IMR-90 (cell line): ENCODE measurements at regions not wholly inside any gene's neighbourhood (a gene's known extent, or its start where the extent isn't known, plus 50 kb on each side); places are given as distances from the start of the nearest gene placed in this dataset.

Experiments
- ATAC-seq: fragments of 200-7000 bp; cut with Tn5 transposase; 2 replicates; pipeline ENCODE4 v1.9.1; 2020; ENCODE audit warnings: low read depth, mild to moderate bottlenecking, moderate library complexity
- BruUV-seq: library from RNA; stranded (reverse); fragments of 400-500 nt; replicated peaks from 2 replicates; lab custom pipeline; 2021; lab: Mats Ljungman, UMichigan
- CTCF ChIA-PET: fragments of 300-600 bp; formaldehyde crosslinking; extraction: SDS; loops from one replicate; lab custom pipeline; 2021; ENCODE audit warnings: antibody characterized with exemption; lab: Yijun Ruan, JAX
- POLR2A ChIA-PET: fragments of 300-600 bp; sonication (Branson Sonifier 250); formaldehyde crosslinking; loops from one replicate; lab custom pipeline; 2022; ENCODE audit warnings: antibody characterized with exemption; ENCODE audit not compliant: unreplicated experiment; lab: Charles Lee
- DNase-seq: peaks from one replicate; pipeline ENCODE4 v3.0.0; 2013
- H2AFZ ChIP-seq: replicated peaks from 2 replicates; pipeline ENCODE3; 2013; ENCODE audit warnings: low read length, mild to moderate bottlenecking; ENCODE audit not compliant: poor library complexity
- H2AK5ac ChIP-seq: 2 replicates; pipeline ENCODE4 v1.6.1; 2013; ENCODE audit warnings: low read depth, low read length, inconsistent platforms
- H2AK9ac ChIP-seq: replicated peaks from 2 replicates; pipeline ENCODE3; 2013; ENCODE audit warnings: mild to moderate bottlenecking, low read depth, low read length, moderate library complexity; ENCODE audit not compliant: poor library complexity
- H2BK120ac ChIP-seq: 2 replicates; pipeline ENCODE4 v1.6.1; 2013; ENCODE audit warnings: low read depth, low read length, inconsistent platforms
- H2BK15ac ChIP-seq: 3 replicates; pipeline ENCODE4 v1.6.1; 2013; ENCODE audit warnings: low read depth, low read length, inconsistent platforms
- H2BK20ac ChIP-seq: 2 replicates; pipeline ENCODE4 v1.6.1; 2013; ENCODE audit warnings: low read depth, mild to moderate bottlenecking, inconsistent platforms, low read length, moderate library complexity
- H2BK5ac ChIP-seq: 2 replicates; pipeline ENCODE4 v1.6.1; 2013; ENCODE audit warnings: mild to moderate bottlenecking, low read depth, low read length, inconsistent platforms; ENCODE audit not compliant: poor library complexity, severe bottlenecking
- H3K14ac ChIP-seq: replicated peaks from 2 replicates; pipeline ENCODE4 v1.6.1; 2013; ENCODE audit warnings: low read depth, low read length, inconsistent platforms
- H3K18ac ChIP-seq: 2 replicates; pipeline ENCODE4 v1.6.1; 2013; ENCODE audit warnings: low read depth, low read length, control low read depth
- H3K23ac ChIP-seq: 2 replicates; pipeline ENCODE4 v1.6.1; 2013; ENCODE audit warnings: low read depth, low read length, inconsistent platforms
- H3K27ac ChIP-seq: 2 replicates; pipeline ENCODE4 v1.5.1; 2013; ENCODE audit warnings: mild to moderate bottlenecking, control low read depth, low read length; ENCODE audit not compliant: insufficient read depth
- H3K27me3 ChIP-seq: 2 replicates; pipeline ENCODE4 v1.6.1; 2013; ENCODE audit warnings: low read length; ENCODE audit not compliant: control insufficient read depth, insufficient read depth
- H3K36me3 ChIP-seq: 2 replicates; pipeline ENCODE4 v1.6.1; 2013; ENCODE audit warnings: low read length, mixed read lengths; ENCODE audit not compliant: control insufficient read depth, insufficient read depth
- H3K4ac ChIP-seq: 2 replicates; pipeline ENCODE4 v1.6.1; 2013; ENCODE audit warnings: low read depth, low read length, inconsistent platforms
- H3K4me1 ChIP-seq: 2 replicates; pipeline ENCODE4 v1.6.1; 2013; ENCODE audit warnings: low read length, mixed read lengths; ENCODE audit not compliant: control insufficient read depth, insufficient read depth
- H3K4me2 ChIP-seq: 2 replicates; pipeline ENCODE4 v1.6.1; 2013; ENCODE audit warnings: low read depth, mild to moderate bottlenecking, control low read depth, low read length, moderate library complexity
- H3K4me3 ChIP-seq: 2 replicates; pipeline ENCODE4 v1.5.1; 2013; ENCODE audit warnings: low read depth, mild to moderate bottlenecking, control low read depth, low read length, moderate library complexity; ENCODE audit not compliant: insufficient read depth
- H3K56ac ChIP-seq: 2 replicates; pipeline ENCODE4 v1.6.1; 2013; ENCODE audit warnings: low read length, inconsistent platforms; ENCODE audit not compliant: insufficient read depth; ENCODE audit errors: extremely low read depth
- H3K79me1 ChIP-seq, 2 experiments: 2 replicates each; pipeline ENCODE4 v1.6.1; 2013; ENCODE audit warnings: low read length in 2 of 2, inconsistent platforms in 1 of 2, low read depth in 1 of 2
- H3K9ac ChIP-seq: 2 replicates; pipeline ENCODE4 v1.6.1; 2013; ENCODE audit warnings: low read depth, low read length, control low read depth
- H3K9me1 ChIP-seq: 2 replicates; pipeline ENCODE4 v1.6.1; 2013; ENCODE audit warnings: low read length, inconsistent platforms; ENCODE audit not compliant: insufficient read depth
- H3K9me3 ChIP-seq: 2 replicates; pipeline ENCODE4 v1.6.1; 2013; ENCODE audit warnings: low read length; ENCODE audit not compliant: control insufficient read depth, insufficient read depth
- H4K20me1 ChIP-seq: 2 replicates; pipeline ENCODE4 v1.6.1; 2013; ENCODE audit warnings: low read length, inconsistent platforms; ENCODE audit not compliant: insufficient read depth
- H4K5ac ChIP-seq: 2 replicates; pipeline ENCODE4 v1.6.1; 2013; ENCODE audit warnings: mild to moderate bottlenecking, low read depth, low read length, control low read depth
- H4K8ac ChIP-seq, 2 experiments: 2 replicates each; pipeline ENCODE4 v1.6.1; 2013; ENCODE audit warnings: low read depth in 2 of 2, low read length in 2 of 2, control low read depth in 1 of 2, inconsistent platforms in 1 of 2
- H4K91ac ChIP-seq: 2 replicates; pipeline ENCODE4 v1.6.1; 2013; ENCODE audit warnings: low read depth, low read length, inconsistent platforms; ENCODE audit not compliant: insufficient read depth
- BHLHE40 ChIP-seq: fragments of 150-350 bp; IDR thresholded peaks from 2 replicates; pipeline ENCODE4 v1.6.1; 2016; ENCODE audit warnings: mild to moderate bottlenecking, low read depth, low read length
- CEBPB ChIP-seq: IDR thresholded peaks from 2 replicates; pipeline ENCODE4 v1.6.1; 2012; ENCODE audit warnings: low read depth, low read length, improper control_type of control experiment
- CHD1 ChIP-seq: IDR thresholded peaks from 2 replicates; pipeline ENCODE4 v1.6.1; 2012; ENCODE audit warnings: low read depth, low read length, improper control_type of control experiment
- CTCF ChIP-seq: conservative IDR thresholded peaks from 2 replicates; pipeline ENCODE4 v1.5.1; 2012; ENCODE audit warnings: mild to moderate bottlenecking, low read depth, low read length, improper control_type of control experiment
- FOS ChIP-seq: fragments of 150-350 bp; IDR thresholded peaks from 2 replicates; pipeline ENCODE4 v1.6.1; 2016; ENCODE audit warnings: low read depth, low read length
- MAFK ChIP-seq: IDR thresholded peaks from 2 replicates; pipeline ENCODE4 v1.6.1; 2012; ENCODE audit warnings: low read depth, low read length, improper control_type of control experiment
- MAZ ChIP-seq: IDR thresholded peaks from 2 replicates; pipeline ENCODE4 v1.6.1; 2012; ENCODE audit warnings: low read depth, mild to moderate bottlenecking, low read length, improper control_type of control experiment, moderate library complexity, borderline replicate concordance
- MXI1 ChIP-seq: IDR thresholded peaks from 2 replicates; pipeline ENCODE4 v1.6.1; 2012; ENCODE audit warnings: low read depth, mild to moderate bottlenecking, low read length, moderate library complexity, borderline replicate concordance
- NFE2L2 ChIP-seq: fragments of 150-350 bp; IDR thresholded peaks from 2 replicates; pipeline ENCODE4 v1.6.1; 2016; ENCODE audit warnings: low read depth, mild to moderate bottlenecking, low read length
- POLR2A ChIP-seq: IDR thresholded peaks from 2 replicates; pipeline ENCODE4 v1.6.1; 2012; ENCODE audit warnings: mild to moderate bottlenecking, low read depth, low read length
- RAD21 ChIP-seq: IDR thresholded peaks from 2 replicates; pipeline ENCODE4 v1.6.1; 2012; ENCODE audit warnings: low read length, improper control_type of control experiment
- RCOR1 ChIP-seq: IDR thresholded peaks from 2 replicates; pipeline ENCODE4 v1.6.1; 2012; ENCODE audit warnings: mild to moderate bottlenecking, low read length, improper control_type of control experiment; ENCODE audit not compliant: insufficient replicate concordance
- RFX5 ChIP-seq: IDR thresholded peaks from 2 replicates; pipeline ENCODE4 v1.8.0; 2012; ENCODE audit warnings: low read depth, mild to moderate bottlenecking, low read length, moderate library complexity
- SMC3 ChIP-seq: fragments of 150-350 bp; IDR thresholded peaks from 2 replicates; pipeline ENCODE4 v1.6.1; 2016; ENCODE audit warnings: low read depth, mild to moderate bottlenecking, antibody characterized with exemption, low read length, moderate library complexity
- WGBS, 2 experiments: methylation state at CpG; one replicate each; pipeline versions ENCODE4 v1.1.5 to v1.1.7; 2013; ENCODE audit warnings: missing lambda C conversion rate in 2 of 2; ENCODE audit not compliant: insufficient read length in 1 of 2; ENCODE audit errors: extremely low coverage in 2 of 2; 5-methylcytosine and 5-hydroxymethylcytosine counted together
- dilution Hi-C: fragments of 300-500 bp; cut with HindIII; formaldehyde crosslinking; loops from one replicate; pipeline ENCODE4 v1.14.3; 2018; ENCODE audit warnings: low sequenced_read_pairs; ENCODE audit not compliant: unreplicated experiment
- in situ Hi-C: fragments of 300-500 bp; cut with MboI; formaldehyde crosslinking; loops from 3 replicates; pipeline ENCODE4 v1.14.3; 2019; ENCODE audit warnings: low sequenced_read_pairs, inconsistent platforms, mixed read lengths
- intact Hi-C: fragments of 100-400 bp; cut with micrococcal nuclease; formaldehyde crosslinking; loops from 2 replicates; pipeline ENCODE4 v1.10.0; 2022
- TF ChIP-seq, protein P1 (sequence below): fragments of 150-350 bp; IDR thresholded peaks from 2 replicates; pipeline ENCODE4 v1.6.1; 2017; ENCODE audit warnings: mild to moderate bottlenecking, antibody characterized with exemption, low read length, low read depth
- TF ChIP-seq, protein P2 (sequence below): fragments of 150-350 bp; IDR thresholded peaks from 2 replicates; pipeline ENCODE4 v1.6.1; 2016; ENCODE audit warnings: low read depth, mild to moderate bottlenecking, low read length, moderate library complexity, borderline replicate concordance

GRCh38 chr2:195022508-195022830 lies 634.6 kb upstream of the SLC39A10 start:
- no peak overlapping the region for H4K5ac ChIP-seq
- H3K23ac ChIP-seq = no peak overlapping the region
- dilution Hi-C loops = no loop called here
- no peaks in the 10 kb centered on the region for H3K79me1 ChIP-seq
- H3K36me3 ChIP-seq = no peaks in the 10 kb centered on the region
- no peak overlapping the region for H2AK9ac ChIP-seq
- no peak overlapping the region for H3K27ac ChIP-seq
- H2BK15ac ChIP-seq = no peak overlapping the region
- CTCF ChIA-PET = no interaction called here
- no peak overlapping the region for H3K18ac ChIP-seq
- H3K4ac ChIP-seq = no peak overlapping the region
- no peak overlapping the region for H2AFZ ChIP-seq
- no peak overlapping the region for H3K56ac ChIP-seq
- H3K14ac ChIP-seq = no peak overlapping the region
- H2BK5ac ChIP-seq = no peak overlapping the region
- H4K91ac ChIP-seq = no peak overlapping the region
- no peak for ATAC-seq
- BruUV-seq = no TSS peak
- H3K9ac ChIP-seq = no peak overlapping the region
- no peaks in the 10 kb centered on the region for H3K4me1 ChIP-seq
- no peaks in the 10 kb centered on the region for H3K9me1 ChIP-seq
- no peak for TF ChIP-seq MAFK
- TF ChIP-seq POLR2A = no peak
- TF ChIP-seq, protein P1, sequence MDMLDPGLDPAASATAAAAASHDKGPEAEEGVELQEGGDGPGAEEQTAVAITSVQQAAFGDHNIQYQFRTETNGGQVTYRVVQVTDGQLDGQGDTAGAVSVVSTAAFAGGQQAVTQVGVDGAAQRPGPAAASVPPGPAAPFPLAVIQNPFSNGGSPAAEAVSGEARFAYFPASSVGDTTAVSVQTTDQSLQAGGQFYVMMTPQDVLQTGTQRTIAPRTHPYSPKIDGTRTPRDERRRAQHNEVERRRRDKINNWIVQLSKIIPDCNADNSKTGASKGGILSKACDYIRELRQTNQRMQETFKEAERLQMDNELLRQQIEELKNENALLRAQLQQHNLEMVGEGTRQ = no peak
- TF ChIP-seq, protein P2, sequence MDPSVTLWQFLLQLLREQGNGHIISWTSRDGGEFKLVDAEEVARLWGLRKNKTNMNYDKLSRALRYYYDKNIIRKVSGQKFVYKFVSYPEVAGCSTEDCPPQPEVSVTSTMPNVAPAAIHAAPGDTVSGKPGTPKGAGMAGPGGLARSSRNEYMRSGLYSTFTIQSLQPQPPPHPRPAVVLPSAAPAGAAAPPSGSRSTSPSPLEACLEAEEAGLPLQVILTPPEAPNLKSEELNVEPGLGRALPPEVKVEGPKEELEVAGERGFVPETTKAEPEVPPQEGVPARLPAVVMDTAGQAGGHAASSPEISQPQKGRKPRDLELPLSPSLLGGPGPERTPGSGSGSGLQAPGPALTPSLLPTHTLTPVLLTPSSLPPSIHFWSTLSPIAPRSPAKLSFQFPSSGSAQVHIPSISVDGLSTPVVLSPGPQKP = no peak
- no peak for TF ChIP-seq CEBPB
- no peak for TF ChIP-seq RCOR1
- no peak for TF ChIP-seq RAD21
- TF ChIP-seq NFE2L2 = no peak
- TF ChIP-seq CHD1 = no peak
- TF ChIP-seq SMC3 = no peak
- TF ChIP-seq RFX5 = no peak
- no peak for TF ChIP-seq MXI1
- TF ChIP-seq BHLHE40 = no peak
- no peak for TF ChIP-seq CTCF
- TF ChIP-seq FOS = no peak
- no peak for TF ChIP-seq MAZ
- POLR2A ChIA-PET = no interaction called here
- no peaks in the 10 kb centered on the region for H4K20me1 ChIP-seq
- no peak overlapping the region for H2BK120ac ChIP-seq
- intact Hi-C loops = no loop called here
- H3K27me3 ChIP-seq = no peaks in the 10 kb centered on the region
- no peaks in the 10 kb centered on the region for H3K9me3 ChIP-seq
- DNase-seq = no peak
- H4K8ac ChIP-seq = no peak overlapping the region
- no peak overlapping the region for H3K4me2 ChIP-seq
- no peak overlapping the region for H2AK5ac ChIP-seq
- no CpG with 5 or more reads among the region's 4 CpGs for WGBS, 2 experiments
- H3K4me3 ChIP-seq = no peak overlapping the region
- H2BK20ac ChIP-seq = no peak overlapping the region
- in situ Hi-C loops = no loop called here
